CD14-positive monocyte (primary cell): ENCODE measurements at regions not wholly inside any gene's neighbourhood (a gene's known extent, or its start where the extent isn't known, plus 50 kb on each side); places are given as distances from the start of the nearest gene placed in this dataset.

Source experiments
- DNase-seq, 3 donors: peaks; one replicate each; pipeline ENCODE4 v3.0.0-alpha.2; 2011 to 2022
- H2AFZ ChIP-seq: 2 replicates; pipeline ENCODE4 v1.6.0; 2012; ENCODE audit warnings: mild to moderate bottlenecking, low read depth, low read length, inconsistent platforms; ENCODE audit not compliant: insufficient read depth, poor library complexity, severe bottlenecking
- H3K27ac ChIP-seq, 2 donors: 1 replicate in 1 of 2; 2 replicates in 1 of 2; pipeline ENCODE4 v1.5.1; 2012 to 2013; ENCODE audit warnings: low read length in 2 of 2, control low read depth in 1 of 2, inconsistent platforms in 1 of 2, low read depth in 1 of 2, mild to moderate bottlenecking in 1 of 2
- H3K27me3 ChIP-seq, 2 donors: one replicate each; pipeline versions ENCODE4 v1.6.0 to v1.6.1; 2011 to 2013; ENCODE audit warnings: low read length in 2 of 2; ENCODE audit not compliant: control insufficient read depth in 2 of 2, insufficient read depth in 2 of 2
- H3K36me3 ChIP-seq, 2 donors: replicated peaks in 1 of 2; 1 replicate in 1 of 2; 2 replicates in 1 of 2; pipeline versions ENCODE4 v1.5.1 to v1.6.1; 2012 to 2013; ENCODE audit warnings: low read length in 2 of 2, control low read depth in 1 of 2, inconsistent platforms in 1 of 2, mild to moderate bottlenecking in 1 of 2; ENCODE audit not compliant: insufficient read depth in 2 of 2, control insufficient read depth in 1 of 2
- H3K4me1 ChIP-seq, 2 donors: 1 replicate in 1 of 2; 2 replicates in 1 of 2; pipeline versions ENCODE4 v1.5.1 to v1.6.1; 2012 to 2013; ENCODE audit warnings: low read length in 2 of 2, control low read depth in 1 of 2, inconsistent platforms in 1 of 2, mild to moderate bottlenecking in 1 of 2, moderate library complexity in 1 of 2; ENCODE audit not compliant: insufficient read depth in 2 of 2, control insufficient read depth in 1 of 2
- H3K4me2 ChIP-seq: replicated peaks from 2 replicates; pipeline ENCODE3; 2012; ENCODE audit warnings: low read length, moderate library complexity, mild to moderate bottlenecking; ENCODE audit not compliant: poor library complexity, severe bottlenecking; ENCODE audit errors: extremely low read depth
- H3K4me3 ChIP-seq, 3 experiments: fragments of 200-600 bp in 1 of 3; sonication (generic) in 1 of 3; replicated peaks in 1 of 3; 1 replicate in 2 of 3; 2 replicates in 1 of 3; pipeline ENCODE4 v1.5.1; 2011 to 2013; ENCODE audit warnings: low read length in 3 of 3, mild to moderate bottlenecking in 3 of 3, control low read depth in 2 of 3, low read depth in 2 of 3, inconsistent platforms in 1 of 3, moderate library complexity in 1 of 3
- H3K79me2 ChIP-seq: 2 replicates; pipeline ENCODE4 v1.6.0; 2012; ENCODE audit warnings: mild to moderate bottlenecking, control low read depth, inconsistent platforms, low read length, moderate library complexity; ENCODE audit not compliant: insufficient read depth
- H3K9ac ChIP-seq: 2 replicates; pipeline ENCODE4 v1.6.0; 2017; ENCODE audit warnings: low read length, mild to moderate bottlenecking; ENCODE audit not compliant: insufficient read depth, poor library complexity, severe bottlenecking
- H3K9me3 ChIP-seq, 2 donors: replicated peaks in 1 of 2; 1 replicate in 1 of 2; 2 replicates in 1 of 2; pipeline versions ENCODE4 v1.5.1 to v1.6.1; 2012 to 2013; ENCODE audit warnings: low read length in 2 of 2, control low read depth in 1 of 2; ENCODE audit not compliant: control insufficient read depth in 1 of 2, insufficient read depth in 1 of 2
- H4K20me1 ChIP-seq: 2 replicates; pipeline ENCODE4 v1.6.0; 2012; ENCODE audit warnings: mild to moderate bottlenecking, low read length, control low read depth, moderate library complexity; ENCODE audit not compliant: insufficient read depth
- H3K27ac Mint-ChIP-seq, 7 donors: one replicate each; pipeline ENCODE4 v1.8.0; 2020; ENCODE audit warnings: mild to moderate bottlenecking in 7 of 7, mixed read lengths in 7 of 7, moderate library complexity in 6 of 7, inconsistent platforms in 2 of 7
- H3K27me3 Mint-ChIP-seq, 3 donors: one replicate each; pipeline ENCODE4 v1.8.0; 2021 to 2022; ENCODE audit warnings: low read depth in 3 of 3, mild to moderate bottlenecking in 3 of 3, mixed read lengths in 3 of 3, moderate library complexity in 3 of 3, inconsistent platforms in 1 of 3
- H3K36me3 Mint-ChIP-seq, 2 donors: one replicate each; pipeline ENCODE4 v1.8.0; 2020; ENCODE audit warnings: mixed read lengths in 2 of 2, inconsistent platforms in 1 of 2, mild to moderate bottlenecking in 1 of 2
- H3K4me1 Mint-ChIP-seq: one replicate; pipeline ENCODE4 v1.8.0; 2020; ENCODE audit warnings: mild to moderate bottlenecking, mixed read lengths
- H3K4me3 Mint-ChIP-seq, 2 donors: one replicate each; pipeline ENCODE4 v1.8.0; 2020; ENCODE audit warnings: mild to moderate bottlenecking in 2 of 2, mixed read lengths in 2 of 2, moderate library complexity in 1 of 2
- H3K9me3 Mint-ChIP-seq, 7 donors: one replicate each; pipeline ENCODE4 v1.8.0; 2020 to 2022; ENCODE audit warnings: mixed read lengths in 7 of 7, mild to moderate bottlenecking in 6 of 7, moderate library complexity in 6 of 7, inconsistent platforms in 2 of 7
- WGBS: methylation state at CpG from one replicate; pipeline ENCODE4 v1.1.5; 2013; ENCODE audit warnings: missing lambda C conversion rate; ENCODE audit not compliant: insufficient coverage; 5-methylcytosine and 5-hydroxymethylcytosine counted together
- intact Hi-C, 2 donors: fragments of 100-400 bp; cut with micrococcal nuclease; formaldehyde crosslinking; loops; one replicate each; pipeline versions ENCODE4 v1.15.0 to v1.15.1; 2023
- TF ChIP-seq, protein P1 (sequence below): fragments of 200-600 bp; IDR thresholded peaks from one replicate; pipeline ENCODE4 v1.8.0; 2022; ENCODE audit warnings: antibody characterized with exemption, mild to moderate bottlenecking

DNA sequence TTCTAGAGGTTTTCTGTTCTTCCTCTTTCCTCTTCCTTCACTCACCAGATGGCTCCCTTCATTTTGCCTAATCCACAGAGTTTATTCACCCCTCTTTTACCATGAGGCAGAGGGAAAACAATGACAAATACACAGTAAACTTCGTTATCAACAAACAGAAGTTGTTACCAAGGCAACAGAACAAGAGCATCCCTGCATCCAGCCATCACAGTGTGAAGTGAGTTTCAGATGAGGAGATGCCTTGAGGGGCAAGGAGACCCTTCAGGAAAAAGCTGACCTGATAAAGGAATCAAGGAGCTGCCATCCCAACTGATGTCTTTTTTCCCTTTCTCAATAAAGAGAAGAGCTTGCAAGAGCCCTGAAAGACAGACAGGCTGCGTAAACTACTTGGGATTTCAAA, 195.3 kb downstream of the BRINP2 start:
- intact Hi-C loops, result no loop called here

DNA sequence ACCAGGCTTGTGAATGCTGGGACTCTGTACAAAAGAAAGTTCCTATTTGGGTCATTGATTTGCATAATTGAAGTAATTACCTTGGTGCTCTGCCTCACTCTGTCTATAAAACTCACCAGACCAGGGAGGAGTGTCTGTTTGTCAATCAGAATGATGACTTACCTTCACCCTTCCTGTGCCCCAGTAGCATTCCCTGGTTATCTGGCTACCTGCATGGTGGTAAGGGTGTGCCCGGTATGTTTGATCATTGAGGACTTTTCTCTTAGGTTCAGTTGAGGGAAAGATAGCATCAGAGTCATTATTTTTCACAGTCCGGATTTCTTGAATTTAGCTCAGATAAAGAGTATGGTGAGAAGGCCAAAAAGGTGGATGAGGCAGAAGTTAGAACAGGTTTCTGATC, 190.0 kb downstream of the BRINP2 start:
- H3K27ac Mint-ChIP-seq, result no peak overlapping the region

More for the DNA sequence above, 195.3 kb downstream of the BRINP2 start:
- no peak for DNase-seq
- TF ChIP-seq, protein P1, sequence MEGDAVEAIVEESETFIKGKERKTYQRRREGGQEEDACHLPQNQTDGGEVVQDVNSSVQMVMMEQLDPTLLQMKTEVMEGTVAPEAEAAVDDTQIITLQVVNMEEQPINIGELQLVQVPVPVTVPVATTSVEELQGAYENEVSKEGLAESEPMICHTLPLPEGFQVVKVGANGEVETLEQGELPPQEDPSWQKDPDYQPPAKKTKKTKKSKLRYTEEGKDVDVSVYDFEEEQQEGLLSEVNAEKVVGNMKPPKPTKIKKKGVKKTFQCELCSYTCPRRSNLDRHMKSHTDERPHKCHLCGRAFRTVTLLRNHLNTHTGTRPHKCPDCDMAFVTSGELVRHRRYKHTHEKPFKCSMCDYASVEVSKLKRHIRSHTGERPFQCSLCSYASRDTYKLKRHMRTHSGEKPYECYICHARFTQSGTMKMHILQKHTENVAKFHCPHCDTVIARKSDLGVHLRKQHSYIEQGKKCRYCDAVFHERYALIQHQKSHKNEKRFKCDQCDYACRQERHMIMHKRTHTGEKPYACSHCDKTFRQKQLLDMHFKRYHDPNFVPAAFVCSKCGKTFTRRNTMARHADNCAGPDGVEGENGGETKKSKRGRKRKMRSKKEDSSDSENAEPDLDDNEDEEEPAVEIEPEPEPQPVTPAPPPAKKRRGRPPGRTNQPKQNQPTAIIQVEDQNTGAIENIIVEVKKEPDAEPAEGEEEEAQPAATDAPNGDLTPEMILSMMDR, result no peak
- Histone ChIP-seq H3K79me2 (no peaks in the 10 kb centered on the region), H3K4me1 (no peaks in the 10 kb centered on the region), H4K20me1 (no peaks in the 10 kb centered on the region), H3K27ac (no peak overlapping the region), H2AFZ (no peak overlapping the region), H3K4me3 (no peak overlapping the region), H3K36me3 (no peaks in the 10 kb centered on the region), H3K4me2 (no peak overlapping the region), H3K9ac (no peak overlapping the region), H3K9me3 (no peaks in the 10 kb centered on the region), H3K27me3 (no peaks in the 10 kb centered on the region)
- WGBS, result no CpG with 5 or more reads among the region's 2 CpGs
- Mint-ChIP-seq H3K4me1 (no peaks in the 10 kb centered on the region), H3K36me3 (no peaks in the 10 kb centered on the region), H3K27me3 (no peaks in the 10 kb centered on the region), H3K4me3 (no peak overlapping the region), H3K9me3 (peaks cover 0 to 6% (median 0%) of the 10 kb centered on the region in 7 donors), H3K27ac (no peak overlapping the region)

More for the DNA sequence above, 190.0 kb downstream of the BRINP2 start:
- Histone ChIP-seq H3K27ac (no peak overlapping the region), H3K9ac (no peak overlapping the region), H3K4me1 (no peaks in the 10 kb centered on the region), H4K20me1 (no peaks in the 10 kb centered on the region), H3K27me3 (no peaks in the 10 kb centered on the region), H3K79me2 (no peaks in the 10 kb centered on the region), H3K4me3 (no peak overlapping the region), H3K4me2 (no peak overlapping the region), H3K36me3 (no peaks in the 10 kb centered on the region), H3K9me3 (no peaks in the 10 kb centered on the region), H2AFZ (no peak overlapping the region)
- DNase-seq, result no peak
- Mint-ChIP-seq H3K9me3 (peaks cover 0 to 5% (median 0%) of the 10 kb centered on the region in 7 donors), H3K4me3 (no peak overlapping the region), H3K27me3 (no peaks in the 10 kb centered on the region), H3K4me1 (no peaks in the 10 kb centered on the region), H3K36me3 (no peaks in the 10 kb centered on the region)
- intact Hi-C loops, result no loop called here
- 100% methylated on average over 1 of the region's 2 CpGs for WGBS
- TF ChIP-seq, protein P1, result no peak
